ENCODE measurements at regions not wholly inside any gene's neighbourhood (a gene's known extent, or its start where the extent isn't known, plus 50 kb on each side); places are given as distances from the start of the nearest gene placed in this dataset.
"Not testable (repeated sequence)": the region's sequence is repeated elsewhere in the genome, so short reads cannot be mapped to it uniquely, and the experiment has no call there.

GRCh38 chr16:88208776-88209175 lies 174.0 kb upstream of the ZNF469 start:
- H3K4me3 Mint-ChIP-seq; H3K36me3 Mint-ChIP-seq; ATAC-seq; H3K27ac Mint-ChIP-seq; DNase-seq (ENCODE audit: low spot score in 2 of 2); H3K4me1 Mint-ChIP-seq; H3K9me3 Mint-ChIP-seq: not testable (repeated sequence)

- not testable (repeated sequence) for H3K9me3 Mint-ChIP-seq; ATAC-seq; DNase-seq (ENCODE audit: low spot score in 2 of 2); H3K36me3 Mint-ChIP-seq; H3K27ac Mint-ChIP-seq; H3K4me3 Mint-ChIP-seq; H3K4me1 Mint-ChIP-seq
These were observed 173.2 kb upstream of the ZNF469 start for GRCh38 chr16:88209579-88209978.

- H3K9me3 Mint-ChIP-seq, result not testable (repeated sequence)
These were observed 168.8 kb upstream of the ZNF469 start for GRCh38 chr16:88213937-88214336.

GRCh38 chr16:88221001-88221761 lies 161.6 kb upstream of the ZNF469 start:
- not testable (repeated sequence) for H3K4me1 Mint-ChIP-seq; H3K36me3 Mint-ChIP-seq; H3K9me3 Mint-ChIP-seq; DNase-seq (ENCODE audit: low spot score in 2 of 2); H3K4me3 Mint-ChIP-seq; ATAC-seq; H3K27ac Mint-ChIP-seq

More at GRCh38 chr16:88213937-88214336, 168.8 kb upstream of the ZNF469 start:
- not testable (repeated sequence) for H3K4me3 Mint-ChIP-seq; DNase-seq (ENCODE audit: low spot score in 2 of 2); ATAC-seq; H3K36me3 Mint-ChIP-seq; H3K4me1 Mint-ChIP-seq; H3K27ac Mint-ChIP-seq

- not testable (repeated sequence) for H3K9me3 Mint-ChIP-seq; H3K27ac Mint-ChIP-seq; H3K36me3 Mint-ChIP-seq; H3K4me3 Mint-ChIP-seq; ATAC-seq; DNase-seq (ENCODE audit: low spot score in 2 of 2); H3K4me1 Mint-ChIP-seq
These were observed 159.1 kb upstream of the ZNF469 start for GRCh38 chr16:88223696-88224095.

GRCh38 chr16:88224131-88224898 lies 158.4 kb upstream of the ZNF469 start:
- DNase-seq (ENCODE audit: low spot score in 2 of 2); H3K27ac Mint-ChIP-seq; H3K36me3 Mint-ChIP-seq; ATAC-seq; H3K4me1 Mint-ChIP-seq; H3K4me3 Mint-ChIP-seq; H3K9me3 Mint-ChIP-seq: not testable (repeated sequence)

- ATAC-seq; H3K4me1 Mint-ChIP-seq; H3K27ac Mint-ChIP-seq; DNase-seq (ENCODE audit: low spot score in 2 of 2); H3K36me3 Mint-ChIP-seq; H3K4me3 Mint-ChIP-seq; H3K9me3 Mint-ChIP-seq: not testable (repeated sequence)
These were observed 157.0 kb upstream of the ZNF469 start for GRCh38 chr16:88225640-88226230.

- not testable (repeated sequence) for H3K4me3 Mint-ChIP-seq; DNase-seq (ENCODE audit: low spot score in 2 of 2); H3K9me3 Mint-ChIP-seq; H3K36me3 Mint-ChIP-seq; ATAC-seq; H3K27ac Mint-ChIP-seq; H3K4me1 Mint-ChIP-seq
These were observed 156.5 kb upstream of the ZNF469 start for GRCh38 chr16:88226302-88226701.

GRCh38 chr16:88227026-88227721 lies 155.6 kb upstream of the ZNF469 start:
- not testable (repeated sequence) for H3K27ac Mint-ChIP-seq; H3K36me3 Mint-ChIP-seq; H3K4me3 Mint-ChIP-seq; H3K4me1 Mint-ChIP-seq; H3K9me3 Mint-ChIP-seq; DNase-seq (ENCODE audit: low spot score in 2 of 2); ATAC-seq

GRCh38 chr16:88227722-88228482 lies 154.9 kb upstream of the ZNF469 start:
- not testable (repeated sequence) for H3K27ac Mint-ChIP-seq; DNase-seq (ENCODE audit: low spot score in 2 of 2); ATAC-seq; H3K9me3 Mint-ChIP-seq; H3K4me1 Mint-ChIP-seq; H3K36me3 Mint-ChIP-seq; H3K4me3 Mint-ChIP-seq

- not testable (repeated sequence) for H3K27ac Mint-ChIP-seq; H3K4me1 Mint-ChIP-seq; DNase-seq (ENCODE audit: low spot score in 2 of 2); ATAC-seq; H3K36me3 Mint-ChIP-seq; H3K9me3 Mint-ChIP-seq; H3K4me3 Mint-ChIP-seq
These were observed 154.0 kb upstream of the ZNF469 start for GRCh38 chr16:88228751-88229150.

- not testable (repeated sequence) for H3K9me3 Mint-ChIP-seq; ATAC-seq; DNase-seq (ENCODE audit: low spot score in 2 of 2); H3K36me3 Mint-ChIP-seq; H3K4me1 Mint-ChIP-seq; H3K27ac Mint-ChIP-seq; H3K4me3 Mint-ChIP-seq
These were observed 153.0 kb upstream of the ZNF469 start for GRCh38 chr16:88229710-88230109.

- ATAC-seq; H3K36me3 Mint-ChIP-seq; DNase-seq (ENCODE audit: low spot score in 2 of 2); H3K9me3 Mint-ChIP-seq; H3K4me1 Mint-ChIP-seq; H3K4me3 Mint-ChIP-seq; H3K27ac Mint-ChIP-seq: not testable (repeated sequence)
These were observed 152.3 kb upstream of the ZNF469 start for GRCh38 chr16:88230276-88230966.

GRCh38 chr16:88230967-88231615 lies 151.7 kb upstream of the ZNF469 start:
- DNase-seq (ENCODE audit: low spot score in 2 of 2); H3K27ac Mint-ChIP-seq; H3K4me1 Mint-ChIP-seq; H3K9me3 Mint-ChIP-seq; H3K4me3 Mint-ChIP-seq; H3K36me3 Mint-ChIP-seq; ATAC-seq: not testable (repeated sequence)
